HCT116 (cell line): ENCODE measurements at regions not wholly inside any gene's neighbourhood (a gene's known extent, or its start where the extent isn't known, plus 50 kb on each side); places are given as distances from the start of the nearest gene placed in this dataset.

Source experiments
- CEBPB ChIP-seq: IDR thresholded peaks from 2 replicates; pipeline ENCODE4 v1.6.1; 2012; ENCODE audit warnings: low read depth
- EGR1 ChIP-seq: IDR thresholded peaks from 2 replicates; pipeline ENCODE4 v1.6.1; 2012; ENCODE audit warnings: low read depth
- EZH2 ChIP-seq: fragments of 200-600 bp; sonication (generic); IDR thresholded peaks from 2 replicates; pipeline ENCODE4 v1.6.1; 2017; ENCODE audit warnings: antibody characterized with exemption, mixed run types
- EZH2phosphoT487 ChIP-seq: fragments of 200-600 bp; IDR thresholded peaks from 2 replicates; pipeline ENCODE4 v1.6.1; 2018; ENCODE audit warnings: antibody characterized with exemption, borderline replicate concordance
- POLR2A ChIP-seq: IDR thresholded peaks from 2 replicates; pipeline ENCODE4 v1.7.0; 2011; ENCODE audit warnings: borderline replicate concordance; ENCODE audit not compliant: insufficient read depth, insufficient read length; ENCODE audit errors: extremely low read depth
- POLR2AphosphoS5 ChIP-seq: IDR thresholded peaks from 2 replicates; pipeline ENCODE4 v1.6.1; 2011; ENCODE audit warnings: mild to moderate bottlenecking, low read depth, low read length, moderate library complexity
- SIN3A ChIP-seq: IDR thresholded peaks from 2 replicates; pipeline ENCODE4 v1.6.1; 2012; ENCODE audit warnings: low read depth
- SP1 ChIP-seq: IDR thresholded peaks from 2 replicates; pipeline ENCODE4 v1.6.1; 2012; ENCODE audit warnings: low read depth
- SRF ChIP-seq: IDR thresholded peaks from 2 replicates; pipeline ENCODE4 v1.6.1; 2012; ENCODE audit warnings: low read depth
- ZFX ChIP-seq: fragments of 450-650 bp; IDR thresholded peaks from 2 replicates; pipeline ENCODE4 v1.6.1; 2017
- TF ChIP-seq, protein P1 (sequence below): IDR thresholded peaks from 2 replicates; pipeline ENCODE4 v1.6.1; 2012
- TF ChIP-seq, protein P2 (sequence below), 3 experiments: fragments of 200-600 bp in 1 of 3; sonication (generic) in 1 of 3; IDR thresholded peaks in 2 of 3; conservative IDR thresholded peaks in 1 of 3; 2 replicates each; pipeline ENCODE4 v1.5.1; 2012 to 2017; ENCODE audit warnings: low read depth in 2 of 3, low read length in 2 of 3, antibody characterized with exemption in 1 of 3, borderline replicate concordance in 1 of 3, control low read depth in 1 of 3, mild to moderate bottlenecking in 1 of 3, mixed read lengths in 1 of 3, mixed run types in 1 of 3, moderate library complexity in 1 of 3; ENCODE audit not compliant: insufficient read depth in 1 of 3
- TF ChIP-seq, protein P3 (sequence below): IDR thresholded peaks from 2 replicates; pipeline ENCODE4 v1.6.1; 2012

DNA sequence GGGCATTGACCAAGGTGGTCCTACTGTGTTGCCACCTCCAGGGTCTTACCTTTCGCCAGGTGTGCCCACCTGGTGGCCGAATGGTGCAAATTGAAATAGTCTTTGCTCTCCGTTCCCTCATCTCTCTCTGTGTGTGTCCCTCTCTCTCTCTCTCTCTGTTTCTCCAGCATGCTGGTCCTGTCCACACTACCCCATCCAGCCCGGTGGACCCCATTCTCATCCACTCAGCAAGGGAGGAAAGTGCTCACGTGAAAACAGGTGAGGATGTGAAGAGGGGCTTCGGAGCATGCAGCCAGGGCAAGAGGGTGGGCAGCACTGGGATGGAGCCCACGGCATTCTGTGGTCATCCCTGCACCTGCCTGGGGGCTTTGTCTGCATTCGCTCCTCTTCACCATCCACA lies 150.1 kb downstream of the CRLF2 start:
- TF ChIP-seq, protein P1, sequence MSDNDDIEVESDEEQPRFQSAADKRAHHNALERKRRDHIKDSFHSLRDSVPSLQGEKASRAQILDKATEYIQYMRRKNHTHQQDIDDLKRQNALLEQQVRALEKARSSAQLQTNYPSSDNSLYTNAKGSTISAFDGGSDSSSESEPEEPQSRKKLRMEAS = no peak
- TF ChIP-seq, protein P2, sequence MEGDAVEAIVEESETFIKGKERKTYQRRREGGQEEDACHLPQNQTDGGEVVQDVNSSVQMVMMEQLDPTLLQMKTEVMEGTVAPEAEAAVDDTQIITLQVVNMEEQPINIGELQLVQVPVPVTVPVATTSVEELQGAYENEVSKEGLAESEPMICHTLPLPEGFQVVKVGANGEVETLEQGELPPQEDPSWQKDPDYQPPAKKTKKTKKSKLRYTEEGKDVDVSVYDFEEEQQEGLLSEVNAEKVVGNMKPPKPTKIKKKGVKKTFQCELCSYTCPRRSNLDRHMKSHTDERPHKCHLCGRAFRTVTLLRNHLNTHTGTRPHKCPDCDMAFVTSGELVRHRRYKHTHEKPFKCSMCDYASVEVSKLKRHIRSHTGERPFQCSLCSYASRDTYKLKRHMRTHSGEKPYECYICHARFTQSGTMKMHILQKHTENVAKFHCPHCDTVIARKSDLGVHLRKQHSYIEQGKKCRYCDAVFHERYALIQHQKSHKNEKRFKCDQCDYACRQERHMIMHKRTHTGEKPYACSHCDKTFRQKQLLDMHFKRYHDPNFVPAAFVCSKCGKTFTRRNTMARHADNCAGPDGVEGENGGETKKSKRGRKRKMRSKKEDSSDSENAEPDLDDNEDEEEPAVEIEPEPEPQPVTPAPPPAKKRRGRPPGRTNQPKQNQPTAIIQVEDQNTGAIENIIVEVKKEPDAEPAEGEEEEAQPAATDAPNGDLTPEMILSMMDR (IDR thresholded peaks at IDR 0.05 in 2 of 3, conservative IDR thresholded peaks at IDR 0.05 in 1 of 3; ENCODE audit: borderline replicate concordance in 1 of 3, insufficient read depth in 1 of 3, low read depth in 2 of 3, low read length in 2 of 3) = no peak
- TF ChIP-seq EZH2phosphoT487 = no peak
- no peak for TF ChIP-seq CEBPB
- no peak for TF ChIP-seq SRF
- no peak for TF ChIP-seq EZH2
- TF ChIP-seq, protein P3, sequence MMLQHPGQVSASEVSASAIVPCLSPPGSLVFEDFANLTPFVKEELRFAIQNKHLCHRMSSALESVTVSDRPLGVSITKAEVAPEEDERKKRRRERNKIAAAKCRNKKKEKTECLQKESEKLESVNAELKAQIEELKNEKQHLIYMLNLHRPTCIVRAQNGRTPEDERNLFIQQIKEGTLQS = no peak
- TF ChIP-seq POLR2A = no peak
- no peak for TF ChIP-seq EGR1
- TF ChIP-seq ZFX = no peak
- no peak for TF ChIP-seq SIN3A
- TF ChIP-seq POLR2AphosphoS5 = no peak
- TF ChIP-seq SP1 = no peak
